Cardiac muscle cell (in vitro differentiated cells and primary cell): ENCODE measurements at regions not wholly inside any gene's neighbourhood (a gene's known extent, or its start where the extent isn't known, plus 50 kb on each side); places are given as distances from the start of the nearest gene placed in this dataset.
"Not testable (repeated sequence)": the region's sequence is repeated elsewhere in the genome, so short reads cannot be mapped to it uniquely, and the experiment has no call there.

Experiments
- DNase-seq, 2 donors: peaks; one replicate each; pipeline versions ENCODE4 v3.0.0 to v3.0.0-alpha.2; 2010 to 2017; ENCODE audit warnings: low read depth in 1 of 2, low spot score in 1 of 2
- H3K27ac ChIP-seq: fragments of 200-600 bp; sonication (generic); 2 replicates; pipeline ENCODE4 v1.5.1; 2016
- H3K27me3 ChIP-seq: fragments of 200-600 bp; sonication (generic); 2 replicates; pipeline ENCODE4 v1.6.0; 2016; ENCODE audit warnings: control low read depth
- H3K36me3 ChIP-seq: fragments of 200-600 bp; sonication (generic); 2 replicates; pipeline ENCODE4 v1.5.1; 2016; ENCODE audit warnings: control low read depth
- H3K4me1 ChIP-seq: fragments of 200-600 bp; sonication (generic); 2 replicates; pipeline ENCODE4 v1.8.1; 2017; ENCODE audit warnings: low read depth, mild to moderate bottlenecking, mixed run types
- H3K4me3 ChIP-seq: fragments of 200-600 bp; sonication (generic); 2 replicates; pipeline ENCODE4 v1.5.1; 2016; ENCODE audit warnings: mild to moderate bottlenecking
- H3K9me3 ChIP-seq: fragments of 200-600 bp; sonication (generic); 2 replicates; pipeline ENCODE4 v1.5.1; 2017; ENCODE audit warnings: low read depth, mild to moderate bottlenecking, control low read depth
- CTCF ChIP-seq: IDR thresholded peaks from 2 replicates; pipeline ENCODE4 v1.5.1; 2012; ENCODE audit warnings: low read depth, mild to moderate bottlenecking, low read length

- no peak for TF ChIP-seq CTCF
- no peak overlapping the region for H3K4me3 ChIP-seq
- H3K4me1 ChIP-seq: no peaks in the 10 kb centered on the region
- DNase-seq: no peak
- no peaks in the 10 kb centered on the region for H3K36me3 ChIP-seq
- no peaks in the 10 kb centered on the region for H3K27me3 ChIP-seq
- H3K27ac ChIP-seq: no peak overlapping the region
- H3K9me3 ChIP-seq: no peaks in the 10 kb centered on the region
These were observed 64.2 kb downstream of the ASCL1 start for GRCh38 chr12:103021538-103022218.

GRCh38 chr12:103024650-103025049 is 67.2 kb downstream of the ASCL1 start:
- DNase-seq: no peak
- Histone ChIP-seq H3K27ac (no peak overlapping the region), H3K27me3 (no peaks in the 10 kb centered on the region), H3K4me3 (no peak overlapping the region), H3K9me3 (no peaks in the 10 kb centered on the region), H3K4me1 (no peaks in the 10 kb centered on the region), H3K36me3 (no peaks in the 10 kb centered on the region)
- no peak for TF ChIP-seq CTCF

- not testable (repeated sequence) for H3K4me3 ChIP-seq, H3K27me3 ChIP-seq, H3K9me3 ChIP-seq, H3K36me3 ChIP-seq, DNase-seq, H3K27ac ChIP-seq, H3K4me1 ChIP-seq
These were observed 69.2 kb downstream of the ASCL1 start for GRCh38 chr12:103026643-103027042.

- Histone ChIP-seq H3K9me3 (no peaks in the 10 kb centered on the region), H3K36me3 (no peaks in the 10 kb centered on the region), H3K27me3 (no peaks in the 10 kb centered on the region), H3K4me3 (no peak overlapping the region), H3K4me1 (no peaks in the 10 kb centered on the region), H3K27ac (no peak overlapping the region)
- no peak for DNase-seq
- no peak for TF ChIP-seq CTCF
These were observed 71.6 kb downstream of the ASCL1 start for GRCh38 chr12:103028881-103029639.

GRCh38 chr12:103036581-103037214 is 79.2 kb downstream of the ASCL1 start:
- TF ChIP-seq CTCF: no peak
- Histone ChIP-seq H3K4me1 (no peaks in the 10 kb centered on the region), H3K36me3 (no peaks in the 10 kb centered on the region), H3K27me3 (peaks cover 6% of the 10 kb centered on the region), H3K4me3 (no peak overlapping the region), H3K27ac (no peak overlapping the region), H3K9me3 (no peaks in the 10 kb centered on the region)
- no peak for DNase-seq
